K562 (cell line): ENCODE measurements at regions not wholly inside any gene's neighbourhood (a gene's known extent, or its start where the extent isn't known, plus 50 kb on each side); places are given as distances from the start of the nearest gene placed in this dataset.

Source experiments
- ATAC-seq: fragments of 200-7000 bp; cut with Tn5 transposase; 3 replicates; pipeline ENCODE4 v1.9.1; 2020; ENCODE audit warnings: moderate library complexity
- BruUV-seq: library from RNA; stranded (reverse); fragments of 400-500 nt; replicated peaks from 2 replicates; lab custom pipeline; 2021; lab: Mats Ljungman, UMichigan
- CTCF ChIA-PET: fragments of 300-600 bp; formaldehyde crosslinking; extraction: SDS; loops from one replicate; lab custom pipeline; 2021; ENCODE audit warnings: low intra/inter-chr PET ratio; lab: Yijun Ruan, JAX
- POLR2A ChIA-PET: fragments of 300-600, 350-650 bp; sonication (Branson Sonifier 250); formaldehyde crosslinking; extraction: SDS; loops from one replicate; lab custom pipeline; 2021; ENCODE audit warnings: antibody characterized with exemption, inconsistent platforms; lab: Yijun Ruan, JAX
- DNase-seq, 4 experiments: peaks; one replicate each; pipeline versions ENCODE4 v3.0.0 to v3.0.0-alpha.2; 2011 to 2018; ENCODE audit warnings: low spot score in 3 of 4, mixed read lengths in 3 of 4; ENCODE audit errors: extremely low read depth in 1 of 4
- FAIRE-seq: peaks from 2 replicates; lab custom pipeline; 2011; peaks lifted over from hg19 to GRCh38; lab: Jason Lieb, UNC
- H2AFZ ChIP-seq: 2 replicates; pipeline ENCODE4 v1.6.0; 2011; ENCODE audit warnings: low read depth, low read length, control low read depth, inconsistent platforms
- H3K27ac ChIP-seq: fragments of 200-600 bp; 3 replicates; pipeline ENCODE4 v1.8.0; 2011; ENCODE audit warnings: low read depth, mild to moderate bottlenecking, control low read depth, inconsistent platforms, low read length, moderate library complexity, mixed read lengths; ENCODE audit errors: extremely low read depth
- H3K27me3 ChIP-seq, 2 experiments: fragments of 300-600 bp in 1 of 2; 2 replicates in 1 of 2; 3 replicates in 1 of 2; pipeline versions ENCODE4 v1.6.0 to v1.8.0; 2011; ENCODE audit warnings: inconsistent platforms in 2 of 2, low read length in 2 of 2, mild to moderate bottlenecking in 1 of 2, mixed read lengths in 1 of 2, moderate library complexity in 1 of 2; ENCODE audit not compliant: control insufficient read depth in 2 of 2, insufficient read depth in 2 of 2
- H3K36me3 ChIP-seq: fragments of 300-600 bp; 3 replicates; pipeline ENCODE4 v1.8.0; 2011; ENCODE audit warnings: mild to moderate bottlenecking, low read length, inconsistent platforms; ENCODE audit not compliant: control insufficient read depth, insufficient read depth
- H3K4me1 ChIP-seq, 2 experiments: fragments of 200-600 bp in 1 of 2; replicated peaks in 1 of 2; 2 replicates in 1 of 2; 3 replicates in 1 of 2; pipeline versions ENCODE4 v1.5.1 to v1.8.0; 2011; ENCODE audit warnings: inconsistent platforms in 2 of 2, low read length in 2 of 2, mild to moderate bottlenecking in 1 of 2, mixed read lengths in 1 of 2, moderate library complexity in 1 of 2; ENCODE audit not compliant: control insufficient read depth in 2 of 2, insufficient read depth in 2 of 2
- H3K4me2 ChIP-seq: 2 replicates; pipeline ENCODE4 v1.6.1; 2011; ENCODE audit warnings: low read length, control low read depth, inconsistent platforms, mixed read lengths; ENCODE audit not compliant: insufficient read depth
- H3K4me3 ChIP-seq: fragments of 200-600 bp; sonication (generic), shearing (Covaris generic); 2 replicates; pipeline ENCODE4 v1.5.1; 2016; ENCODE audit warnings: control low read depth, inconsistent platforms
- H3K79me2 ChIP-seq: fragments of 200-600 bp; 3 replicates; pipeline ENCODE4 v1.8.0; 2011; ENCODE audit warnings: low read length, inconsistent platforms; ENCODE audit not compliant: control insufficient read depth, insufficient read depth
- H3K9ac ChIP-seq, 2 experiments: 2 replicates each; pipeline versions ENCODE4 v1.6.0 to v1.6.1; 2011; ENCODE audit warnings: low read depth in 2 of 2, low read length in 2 of 2, control low read depth in 1 of 2, inconsistent platforms in 1 of 2, mild to moderate bottlenecking in 1 of 2, mixed read lengths in 1 of 2; ENCODE audit not compliant: insufficient read depth in 1 of 2
- H3K9me1 ChIP-seq: one replicate; pipeline ENCODE4 v1.6.0; 2011; ENCODE audit warnings: inconsistent platforms, mild to moderate bottlenecking, low read length, moderate library complexity; ENCODE audit not compliant: control insufficient read depth, insufficient read depth
- H3K9me3 ChIP-seq: replicated peaks from 2 replicates; pipeline ENCODE4 v1.5.1; 2011; ENCODE audit warnings: low read depth, low read length, inconsistent platforms; ENCODE audit not compliant: control insufficient read depth, insufficient read depth
- H4K20me1 ChIP-seq: replicated peaks from 2 replicates; pipeline ENCODE4 v1.6.1; 2011; ENCODE audit warnings: low read length, inconsistent platforms, mixed read lengths; ENCODE audit not compliant: control insufficient read depth, insufficient read depth
- BCL6 ChIP-seq: fragments of 250-450 bp; sonication (Bioruptor Pico); IDR thresholded peaks from 2 replicates; pipeline ENCODE4 v1.4.0; 2020
- ELK3 ChIP-seq: fragments of 450-650 bp; formaldehyde crosslinking; IDR thresholded peaks from 2 replicates; pipeline ENCODE4 v1.4.0; 2020; ENCODE audit warnings: mild to moderate bottlenecking
- MAFF ChIP-seq: IDR thresholded peaks from 2 replicates; pipeline ENCODE4 v1.6.1; 2012; ENCODE audit warnings: low read length, improper control_type of control experiment
- MEF2A ChIP-seq: IDR thresholded peaks from 2 replicates; pipeline ENCODE4 v1.6.1; 2011; ENCODE audit warnings: low read depth, mild to moderate bottlenecking, low read length, moderate library complexity; ENCODE audit not compliant: control insufficient read depth
- NFIC ChIP-seq: fragments of 450-650 bp; IDR thresholded peaks from 2 replicates; pipeline ENCODE4 v1.6.1; 2017; ENCODE audit warnings: mild to moderate bottlenecking, inconsistent platforms
- TRIM28 ChIP-seq: fragments of 450-650 bp; IDR thresholded peaks from 2 replicates; pipeline ENCODE4 v1.6.1; 2017
- WGBS: fragments of 100-300 bp; shearing (Covaris generic); methylation state at CpG from one replicate; pipeline ENCODE4 v1.1.6; 2016; ENCODE audit warnings: low coverage, mixed read lengths; ENCODE audit not compliant: insufficient coverage; ENCODE audit errors: missing lambda C conversion rate; 5-methylcytosine and 5-hydroxymethylcytosine counted together
- in situ Hi-C: fragments of 300-500 bp; cut with MboI; formaldehyde crosslinking; loops from 4 replicates; pipeline ENCODE4 v1.15.0; 2018; ENCODE audit warnings: inconsistent platforms, mixed read lengths
- intact Hi-C: fragments of 100-400 bp; cut with micrococcal nuclease; formaldehyde crosslinking; loops from 2 replicates; pipeline ENCODE4 v1.14.2; 2022
- TF ChIP-seq, protein P1 (sequence below): IDR thresholded peaks from 2 replicates; pipeline ENCODE4 v1.6.1; 2011; ENCODE audit warnings: borderline replicate concordance, low read depth, mild to moderate bottlenecking, moderate library complexity, low read length; ENCODE audit not compliant: insufficient read depth, poor library complexity, severe bottlenecking

- TF ChIP-seq MEF2A (no peak), TRIM28 (no peak), MAFF (no peak), ELK3 (CRISPR knock-in tag) (no peak)
Measured at GRCh38 chr2:121084130-121084680, 200.8 kb downstream of the TFCP2L1 start (continued).

GRCh38 chr2:121085801-121086200, 199.2 kb downstream of the TFCP2L1 start:
- 0 out of 4 replicates have a peak overlapping the region, but pooled peaks of 1 of the 2 experiments have one; percentile 17 for H3K9ac ChIP-seq
- H3K27ac ChIP-seq = no peak overlapping the region
- H3K4me2 ChIP-seq = no peak overlapping the region
- H3K4me1 ChIP-seq = 0 out of 5 replicates have a peak, but pooled peaks cover 0 to 3% of the 10 kb centered on the region in 2 experiments
- BruUV-seq = no TSS peak
- no peak overlapping the region for H3K4me3 ChIP-seq
- H2AFZ ChIP-seq = no peak overlapping the region
- FAIRE-seq = no peak
- in situ Hi-C loops = loop anchor here (25.0 kb wide), 1 partner anchor 702 kb away; no protein-coding TSS in a partner anchor
- H3K27me3 ChIP-seq = peaks cover 10 to 62% of the 10 kb centered on the region in 2 experiments; a peak in 4 of 5 replicates
- ATAC-seq = no peak
- TF ChIP-seq, protein P1, sequence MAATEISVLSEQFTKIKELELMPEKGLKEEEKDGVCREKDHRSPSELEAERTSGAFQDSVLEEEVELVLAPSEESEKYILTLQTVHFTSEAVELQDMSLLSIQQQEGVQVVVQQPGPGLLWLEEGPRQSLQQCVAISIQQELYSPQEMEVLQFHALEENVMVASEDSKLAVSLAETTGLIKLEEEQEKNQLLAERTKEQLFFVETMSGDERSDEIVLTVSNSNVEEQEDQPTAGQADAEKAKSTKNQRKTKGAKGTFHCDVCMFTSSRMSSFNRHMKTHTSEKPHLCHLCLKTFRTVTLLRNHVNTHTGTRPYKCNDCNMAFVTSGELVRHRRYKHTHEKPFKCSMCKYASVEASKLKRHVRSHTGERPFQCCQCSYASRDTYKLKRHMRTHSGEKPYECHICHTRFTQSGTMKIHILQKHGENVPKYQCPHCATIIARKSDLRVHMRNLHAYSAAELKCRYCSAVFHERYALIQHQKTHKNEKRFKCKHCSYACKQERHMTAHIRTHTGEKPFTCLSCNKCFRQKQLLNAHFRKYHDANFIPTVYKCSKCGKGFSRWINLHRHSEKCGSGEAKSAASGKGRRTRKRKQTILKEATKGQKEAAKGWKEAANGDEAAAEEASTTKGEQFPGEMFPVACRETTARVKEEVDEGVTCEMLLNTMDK = no peak
- TF ChIP-seq NFIC (peak; percentile 19; the same call in 1 of the 2 replicates), BCL6 (no peak)
- TF ChIP-seq, all 486 proteins: peak for 1
- CTCF ChIA-PET = no interaction called here
- H3K36me3 ChIP-seq = no peaks in the 10 kb centered on the region
- intact Hi-C loops = loop anchor here (2.0 to 10.0 kb wide), 2 partner anchors 271 to 629 kb away; no protein-coding TSS in a partner anchor
- WGBS = 2% methylated on average over 5 of the region's 5 CpGs
- H4K20me1 ChIP-seq = no peaks in the 10 kb centered on the region; the same call in 1 of the 2 replicates
- H3K9me1 ChIP-seq = no peaks in the 10 kb centered on the region
- H3K9me3 ChIP-seq = no peaks in the 10 kb centered on the region
- H3K79me2 ChIP-seq = no peaks in the 10 kb centered on the region
- POLR2A ChIA-PET = interaction anchor here (1.6 to 1.7 kb wide), 2 partner anchors 11 to 15 kb away, joined by 3 to 7 read pairs; no protein-coding TSS in a partner anchor
- DNase-seq = no peak
